HL-60 (cell line): ENCODE measurements at regions not wholly inside any gene's neighbourhood (a gene's known extent, or its start where the extent isn't known, plus 50 kb on each side); places are given as distances from the start of the nearest gene placed in this dataset.

Experiments used
- DNase-seq, 2 experiments: peaks; one replicate each; pipeline ENCODE4 v3.0.0-alpha.2; 2010 to 2020; ENCODE audit warnings: low read depth in 1 of 2, low spot score in 1 of 2
- H3K27ac ChIP-seq: fragments of 250-450 bp; sonication (Bioruptor Pico); replicated peaks from 2 replicates; pipeline ENCODE4 v1.5.1; 2020; ENCODE audit warnings: mild to moderate bottlenecking, moderate library complexity
- H3K27me3 ChIP-seq: fragments of 250-450 bp; sonication (Bioruptor Pico); 2 replicates; pipeline ENCODE4 v1.5.1; 2021; ENCODE audit warnings: mild to moderate bottlenecking, moderate library complexity; ENCODE audit not compliant: insufficient read depth, poor library complexity, severe bottlenecking
- H3K4me3 ChIP-seq: replicated peaks from 2 replicates; pipeline ENCODE4 v1.5.1; 2011; ENCODE audit warnings: mild to moderate bottlenecking, control low read depth, low read length; ENCODE audit not compliant: insufficient read depth
- CTCF ChIP-seq: IDR thresholded peaks from one replicate; pipeline ENCODE4 v1.5.1; 2011; ENCODE audit warnings: low read length, control low read depth, inconsistent platforms; ENCODE audit not compliant: insufficient read depth
- GABPA ChIP-seq: IDR thresholded peaks from 2 replicates; pipeline ENCODE4 v1.6.1; 2012; ENCODE audit warnings: low read depth
- POLR2AphosphoS5 ChIP-seq: IDR thresholded peaks from 2 replicates; pipeline ENCODE4 v1.6.1; 2012; ENCODE audit warnings: low read depth
- SPI1 ChIP-seq: IDR thresholded peaks from 2 replicates; pipeline ENCODE4 v1.6.1; 2012; ENCODE audit warnings: low read depth, mild to moderate bottlenecking, borderline replicate concordance
- TF ChIP-seq, protein P1 (sequence below): IDR thresholded peaks from 2 replicates; pipeline ENCODE4 v1.6.1; 2012; ENCODE audit warnings: low read depth; ENCODE audit not compliant: insufficient replicate concordance

- no peak for TF ChIP-seq POLR2AphosphoS5
- no peak for TF ChIP-seq GABPA
- DNase-seq, result no peak
- no peak overlapping the region for H3K4me3 ChIP-seq
- no peaks in the 10 kb centered on the region for H3K27me3 ChIP-seq
- no peak overlapping the region for H3K27ac ChIP-seq
Measured at GRCh38 chr5:107268241-107268640, 402.5 kb downstream of the EFNA5 start.

DNA sequence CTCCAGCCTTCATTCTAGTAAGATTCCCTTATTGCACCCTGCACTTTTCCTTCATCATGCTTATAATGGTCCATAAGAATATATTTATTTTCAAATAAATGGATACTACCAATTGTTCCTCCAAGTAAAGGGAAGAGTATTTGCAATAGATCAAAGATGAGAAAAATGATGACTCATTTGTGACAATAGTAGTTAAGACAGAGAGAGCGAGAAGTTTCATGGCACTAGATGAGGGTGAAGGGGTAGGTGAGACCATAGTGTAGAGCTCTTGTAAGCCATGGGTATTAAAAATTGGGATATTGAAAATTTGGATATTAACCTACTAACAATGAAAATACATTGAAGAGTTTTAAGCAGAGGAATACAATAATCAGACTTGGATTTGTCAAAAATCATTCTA lies 404.6 kb downstream of the EFNA5 start:
- no peak for DNase-seq
- TF ChIP-seq, protein P1, sequence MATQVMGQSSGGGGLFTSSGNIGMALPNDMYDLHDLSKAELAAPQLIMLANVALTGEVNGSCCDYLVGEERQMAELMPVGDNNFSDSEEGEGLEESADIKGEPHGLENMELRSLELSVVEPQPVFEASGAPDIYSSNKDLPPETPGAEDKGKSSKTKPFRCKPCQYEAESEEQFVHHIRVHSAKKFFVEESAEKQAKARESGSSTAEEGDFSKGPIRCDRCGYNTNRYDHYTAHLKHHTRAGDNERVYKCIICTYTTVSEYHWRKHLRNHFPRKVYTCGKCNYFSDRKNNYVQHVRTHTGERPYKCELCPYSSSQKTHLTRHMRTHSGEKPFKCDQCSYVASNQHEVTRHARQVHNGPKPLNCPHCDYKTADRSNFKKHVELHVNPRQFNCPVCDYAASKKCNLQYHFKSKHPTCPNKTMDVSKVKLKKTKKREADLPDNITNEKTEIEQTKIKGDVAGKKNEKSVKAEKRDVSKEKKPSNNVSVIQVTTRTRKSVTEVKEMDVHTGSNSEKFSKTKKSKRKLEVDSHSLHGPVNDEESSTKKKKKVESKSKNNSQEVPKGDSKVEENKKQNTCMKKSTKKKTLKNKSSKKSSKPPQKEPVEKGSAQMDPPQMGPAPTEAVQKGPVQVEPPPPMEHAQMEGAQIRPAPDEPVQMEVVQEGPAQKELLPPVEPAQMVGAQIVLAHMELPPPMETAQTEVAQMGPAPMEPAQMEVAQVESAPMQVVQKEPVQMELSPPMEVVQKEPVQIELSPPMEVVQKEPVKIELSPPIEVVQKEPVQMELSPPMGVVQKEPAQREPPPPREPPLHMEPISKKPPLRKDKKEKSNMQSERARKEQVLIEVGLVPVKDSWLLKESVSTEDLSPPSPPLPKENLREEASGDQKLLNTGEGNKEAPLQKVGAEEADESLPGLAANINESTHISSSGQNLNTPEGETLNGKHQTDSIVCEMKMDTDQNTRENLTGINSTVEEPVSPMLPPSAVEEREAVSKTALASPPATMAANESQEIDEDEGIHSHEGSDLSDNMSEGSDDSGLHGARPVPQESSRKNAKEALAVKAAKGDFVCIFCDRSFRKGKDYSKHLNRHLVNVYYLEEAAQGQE, result no peak
- TF ChIP-seq CTCF (no peak), GABPA (no peak), POLR2AphosphoS5 (no peak), SPI1 (no peak)
- Histone ChIP-seq H3K27ac (no peak overlapping the region), H3K27me3 (no peaks in the 10 kb centered on the region), H3K4me3 (no peak overlapping the region)

GRCh38 chr5:107265193-107265592 lies 405.5 kb downstream of the EFNA5 start:
- H3K4me3 ChIP-seq, result no peak overlapping the region
- TF ChIP-seq GABPA (no peak), CTCF (no peak), POLR2AphosphoS5 (no peak), SPI1 (no peak)
- TF ChIP-seq, protein P1, result no peak
- H3K27ac ChIP-seq, result no peak overlapping the region
- no peaks in the 10 kb centered on the region for H3K27me3 ChIP-seq
- DNase-seq, result no peak

DNA sequence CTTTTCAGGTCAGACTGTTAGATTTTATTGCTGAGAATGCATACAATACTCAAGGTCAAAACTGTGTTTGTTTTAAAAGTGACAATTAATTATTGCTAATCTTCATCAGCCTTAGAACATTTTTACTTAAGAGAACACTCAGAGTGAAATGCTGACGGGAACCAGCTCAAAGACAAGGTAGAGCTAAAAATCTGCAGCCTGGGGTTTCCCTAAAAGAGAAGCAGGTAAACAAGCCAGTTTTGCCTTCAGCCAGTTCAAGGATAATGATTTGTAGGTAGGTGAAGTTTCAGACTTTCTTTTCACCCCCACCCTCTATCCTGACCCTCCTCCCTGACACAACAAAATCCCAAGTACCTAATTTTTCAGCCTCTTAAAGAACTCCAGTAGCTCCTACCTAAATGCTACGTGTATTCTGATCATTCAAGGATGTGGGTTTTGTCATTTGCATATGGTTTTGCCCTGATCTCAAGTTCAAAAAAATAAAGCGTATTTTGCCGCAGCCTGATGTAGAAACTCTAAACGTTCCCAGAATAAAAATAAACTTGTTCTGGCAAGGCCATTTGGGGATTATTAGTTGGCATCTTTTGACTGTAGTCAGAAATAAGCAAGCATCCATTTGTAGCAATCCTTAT lies 407.2 kb downstream of the EFNA5 start:
- Histone ChIP-seq H3K27ac (no peak overlapping the region), H3K4me3 (no peak overlapping the region), H3K27me3 (no peaks in the 10 kb centered on the region)
- TF ChIP-seq CTCF (no peak), POLR2AphosphoS5 (no peak), GABPA (no peak), SPI1 (no peak)
- TF ChIP-seq, protein P1, result no peak
- no peak for DNase-seq
